Heart left ventricle (tissue), 16 donors: ENCODE measurements at regions not wholly inside any gene's neighbourhood (a gene's known extent, or its start where the extent isn't known, plus 50 kb on each side); places are given as distances from the start of the nearest gene placed in this dataset.

ENCODE experiments used
- ATAC-seq, 4 donors: fragments of 200-7000 bp; cut with Tn5 transposase; one replicate each; pipeline ENCODE4 v1.9.1; 2020 to 2022; ENCODE audit warnings: moderate library complexity in 4 of 4, mild to moderate bottlenecking in 3 of 4, moderate number of reproducible peaks in 1 of 4
- DNase-seq, 5 donors: peaks; one replicate each; pipeline ENCODE4 v3.0.0-alpha.2; 2020
- H3K27ac ChIP-seq, 12 donors: fragments of 200-600 bp; sonication (generic) in 4 of 12; one replicate each; pipeline versions ENCODE4 v1.5.0 to v1.8.0; 2016 to 2022; ENCODE audit warnings: mild to moderate bottlenecking in 2 of 12
- H3K27me3 ChIP-seq, 9 donors: fragments of 200-600 bp; sonication (generic) in 2 of 9; one replicate each; pipeline versions ENCODE4 v1.5.1 to v1.8.0; 2016 to 2022; ENCODE audit warnings: mild to moderate bottlenecking in 3 of 9
- H3K36me3 ChIP-seq, 9 donors: fragments of 200-600 bp; sonication (generic) in 2 of 9; one replicate each; pipeline versions ENCODE4 v1.5.0 to v1.8.0; 2018 to 2022; ENCODE audit warnings: mild to moderate bottlenecking in 2 of 9
- H3K4me1 ChIP-seq, 12 donors: fragments of 200-600 bp; sonication (generic) in 4 of 12; one replicate each; pipeline versions ENCODE4 v1.5.0 to v1.8.0; 2016 to 2022; ENCODE audit warnings: mild to moderate bottlenecking in 3 of 12
- H3K4me3 ChIP-seq, 12 donors: fragments of 200-600 bp; sonication (generic) in 4 of 12; one replicate each; pipeline versions ENCODE4 v1.5.0 to v1.8.0; 2017 to 2022; ENCODE audit warnings: mild to moderate bottlenecking in 9 of 12, moderate library complexity in 4 of 12
- H3K9me3 ChIP-seq, 12 donors: fragments of 200-600 bp; sonication (generic) in 4 of 12; one replicate each; pipeline versions ENCODE4 v1.5.0 to v1.8.0; 2016 to 2022; ENCODE audit warnings: mild to moderate bottlenecking in 1 of 12
- POLR2A ChIP-seq, 2 donors: fragments of 450-650 bp; IDR thresholded peaks; one replicate each; pipeline ENCODE4 v1.6.1; 2017; ENCODE audit warnings: antibody characterized with exemption in 2 of 2, mild to moderate bottlenecking in 2 of 2, moderate library complexity in 2 of 2
- WGBS, 4 donors: extraction: QIAGEN DNeasy Blood & Tissue Kit in 2 of 4; methylation state at CpG; one replicate each; pipeline versions ENCODE4 v1.1.5 to v1.1.7; 2013 to 2018; 5-methylcytosine and 5-hydroxymethylcytosine counted together
- intact Hi-C, 10 donors: fragments of 100-400 bp; cut with DNase I; formaldehyde crosslinking; loops; one replicate each; pipeline versions ENCODE4 v1.11.1 to v1.14.2; 2022
- TF ChIP-seq, protein P1 (sequence below), 12 donors: fragments of 200-600 bp; sonication (generic) in 4 of 12; IDR thresholded peaks; one replicate each; pipeline versions ENCODE4 v1.5.0 to v1.8.0; 2018 to 2022; ENCODE audit warnings: antibody characterized with exemption in 12 of 12, mild to moderate bottlenecking in 5 of 12
- donor health status: ischemic (EF 13 %, LVEDD 7.1; RV severe dilation, severe dysfunction).
- donor health status: healthy with polysubstance abuse.
- donor health status: DM: no; HTN: yes; CAD: no.
- donor health status: DM: no; HTN: no; CAD: no.
- donor health status: ischemic (EF 25% LVEDD 6.9; RV normal size, moderate dysfunction).
- donor health status: ischemic (EF 25% LVEDD 5.7; RV mildly dilated, moderate dysfunction).
- donor health status: healthy.
- donor health status: DM: yes; HTN: yes; CAD: no.
- donor health status: ischemic (EF 35%, LVEDD 5.7; RV mildly dilated, moderate dysfunction).
- donor health status: nonischemic (EF 11% LVEDD 7.7; RV severe dilation, severe dysfunction).
- donor health status: DM: yes; HTN: yes; CAD: no.
- donor health status: PGD.
- donor health status: ischemic (EF 29% LVEDD 5.4; RV normal size, mild dysfunction).
- donor health status: nonischemic (EF 23%, LVEDD 6.1; RV moderate dilation, normal function).

DNA sequence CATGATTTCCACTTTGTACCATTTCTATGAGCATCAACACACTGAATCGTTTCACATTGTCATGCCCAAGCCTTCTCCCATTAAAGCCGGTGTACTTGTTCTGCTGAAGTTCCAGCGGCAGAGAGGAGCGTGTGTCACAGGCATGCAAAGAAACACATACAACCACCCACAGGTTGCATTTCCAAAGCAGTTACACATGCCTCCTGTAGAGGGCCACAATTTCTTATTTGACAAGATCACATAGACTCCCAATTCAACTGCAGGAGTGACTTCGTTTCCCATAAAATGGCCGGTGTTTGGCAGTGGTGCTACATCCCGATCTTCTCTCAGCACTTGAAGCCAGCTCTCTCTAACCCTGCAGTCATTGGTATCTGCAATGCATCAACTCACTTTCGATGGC lies 992.6 kb downstream of the NLGN4X start:
- no peaks in the 10 kb centered on the region for H3K9me3 ChIP-seq
- intact Hi-C loops: no loop called here
- no peak overlapping the region for H3K4me3 ChIP-seq
- DNase-seq: no peak
- TF ChIP-seq, protein P1, sequence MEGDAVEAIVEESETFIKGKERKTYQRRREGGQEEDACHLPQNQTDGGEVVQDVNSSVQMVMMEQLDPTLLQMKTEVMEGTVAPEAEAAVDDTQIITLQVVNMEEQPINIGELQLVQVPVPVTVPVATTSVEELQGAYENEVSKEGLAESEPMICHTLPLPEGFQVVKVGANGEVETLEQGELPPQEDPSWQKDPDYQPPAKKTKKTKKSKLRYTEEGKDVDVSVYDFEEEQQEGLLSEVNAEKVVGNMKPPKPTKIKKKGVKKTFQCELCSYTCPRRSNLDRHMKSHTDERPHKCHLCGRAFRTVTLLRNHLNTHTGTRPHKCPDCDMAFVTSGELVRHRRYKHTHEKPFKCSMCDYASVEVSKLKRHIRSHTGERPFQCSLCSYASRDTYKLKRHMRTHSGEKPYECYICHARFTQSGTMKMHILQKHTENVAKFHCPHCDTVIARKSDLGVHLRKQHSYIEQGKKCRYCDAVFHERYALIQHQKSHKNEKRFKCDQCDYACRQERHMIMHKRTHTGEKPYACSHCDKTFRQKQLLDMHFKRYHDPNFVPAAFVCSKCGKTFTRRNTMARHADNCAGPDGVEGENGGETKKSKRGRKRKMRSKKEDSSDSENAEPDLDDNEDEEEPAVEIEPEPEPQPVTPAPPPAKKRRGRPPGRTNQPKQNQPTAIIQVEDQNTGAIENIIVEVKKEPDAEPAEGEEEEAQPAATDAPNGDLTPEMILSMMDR (IDR thresholded peaks at IDR 0.05): peak in 1 of 12 donors; percentile 8
- no peak for TF ChIP-seq POLR2A (IDR thresholded peaks at IDR 0.05)
- no peak overlapping the region for H3K27ac ChIP-seq
- WGBS, 4 donors: 51 to 77% (median 66%) methylated on average over 8 of the region's 8 CpGs
- no peaks in the 10 kb centered on the region for H3K4me1 ChIP-seq
- H3K36me3 ChIP-seq: no peaks in the 10 kb centered on the region
- no peak for ATAC-seq
- H3K27me3 ChIP-seq: no peaks in the 10 kb centered on the region

DNA sequence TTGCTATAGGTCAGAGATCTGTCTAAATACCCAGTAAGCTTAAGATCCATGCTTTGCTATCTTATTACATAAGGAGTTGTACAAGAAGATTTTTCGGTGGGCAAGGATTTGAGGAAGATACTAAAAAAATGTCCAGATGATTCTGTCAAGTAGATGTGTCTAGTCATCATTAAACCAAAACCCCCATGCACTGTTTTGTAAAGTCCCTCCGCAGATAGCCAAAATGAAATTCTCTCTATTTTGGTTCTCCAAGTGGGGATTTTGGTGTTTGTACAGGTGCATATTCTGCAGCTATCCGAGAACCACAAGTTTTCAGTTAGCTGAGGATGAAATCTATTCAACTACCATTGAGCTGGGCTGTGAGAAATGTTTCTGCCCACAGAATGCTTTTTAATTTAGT lies 994.8 kb downstream of the NLGN4X start:
- no peaks in the 10 kb centered on the region for H3K9me3 ChIP-seq
- no peak overlapping the region for H3K4me3 ChIP-seq
- no peaks in the 10 kb centered on the region for H3K36me3 ChIP-seq
- no peaks in the 10 kb centered on the region for H3K27me3 ChIP-seq
- no peaks in the 10 kb centered on the region for H3K4me1 ChIP-seq
- WGBS, 4 donors: 81 to 88% (median 84%) methylated on average over 3 of the region's 3 CpGs
- no peak for ATAC-seq
- TF ChIP-seq, protein P1 (IDR thresholded peaks at IDR 0.05): no peak
- TF ChIP-seq POLR2A (IDR thresholded peaks at IDR 0.05): no peak
- DNase-seq: no peak
- intact Hi-C loops: no loop called here
- no peak overlapping the region for H3K27ac ChIP-seq

DNA sequence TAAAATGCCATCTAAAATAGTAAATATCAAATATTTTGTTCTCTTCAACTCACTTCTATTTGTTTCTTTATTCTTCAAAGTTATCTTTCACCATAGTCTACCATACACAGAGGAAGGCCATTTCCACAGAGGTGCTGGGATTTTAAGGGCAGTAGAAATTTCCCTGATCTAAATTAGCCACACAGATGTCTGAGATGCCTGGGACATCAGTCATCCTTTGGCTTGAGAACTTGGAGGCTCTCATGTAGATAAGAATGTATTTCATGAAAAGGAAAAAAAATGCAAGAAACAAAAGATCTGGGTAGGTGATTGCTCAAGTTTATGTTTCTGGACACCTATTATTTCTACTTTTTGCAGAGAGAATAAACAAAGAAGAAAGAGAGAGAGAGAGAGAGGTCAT lies 1008.2 kb downstream of the NLGN4X start:
- H3K27me3 ChIP-seq: no peaks in the 10 kb centered on the region
- intact Hi-C loops: no loop called here
- ATAC-seq (no peak), DNase-seq (no peak)
- no peaks in the 10 kb centered on the region for H3K36me3 ChIP-seq
- no peak overlapping the region for H3K4me3 ChIP-seq
- H3K27ac ChIP-seq: no peak overlapping the region
- H3K9me3 ChIP-seq: no peaks in the 10 kb centered on the region
- no peaks in the 10 kb centered on the region for H3K4me1 ChIP-seq
- TF ChIP-seq, protein P1 (IDR thresholded peaks at IDR 0.05): no peak
- no peak for TF ChIP-seq POLR2A (IDR thresholded peaks at IDR 0.05)

DNA sequence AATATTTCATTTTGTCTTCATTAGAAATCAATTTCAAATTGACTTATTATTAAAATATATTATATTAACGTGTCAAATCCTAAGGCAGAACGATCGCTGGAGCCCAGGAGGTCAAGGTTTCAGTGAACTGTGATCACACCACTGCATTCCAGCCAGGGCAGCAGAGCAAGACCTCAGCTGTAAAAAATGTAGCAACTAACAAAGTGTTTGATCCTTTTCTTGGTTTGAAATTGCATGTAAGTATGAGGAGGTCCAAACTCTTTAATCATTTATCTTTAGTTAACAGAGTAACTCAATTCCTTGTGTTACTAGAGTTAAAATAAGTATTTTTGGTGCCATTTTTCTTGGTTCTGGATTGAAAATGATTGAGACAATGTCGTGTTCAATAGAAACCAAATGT lies 1033.9 kb downstream of the NLGN4X start:
- no peak overlapping the region for H3K27ac ChIP-seq
- WGBS, 4 donors: 55 to 69% (median 61%) methylated on average over 4 of the region's 4 CpGs
- no peaks in the 10 kb centered on the region for H3K9me3 ChIP-seq
- no peak for TF ChIP-seq POLR2A (IDR thresholded peaks at IDR 0.05)
- TF ChIP-seq, protein P1 (IDR thresholded peaks at IDR 0.05): no peak
- no peak for DNase-seq
- no peaks in the 10 kb centered on the region for H3K27me3 ChIP-seq
- H3K4me1 ChIP-seq: no peaks in the 10 kb centered on the region
- H3K4me3 ChIP-seq: no peak overlapping the region
- no peak for ATAC-seq
- H3K36me3 ChIP-seq: no peaks in the 10 kb centered on the region
- intact Hi-C loops: no loop called here
